ENCODE measurements at regions not wholly inside any gene's neighbourhood (a gene's known extent, or its start where the extent isn't known, plus 50 kb on each side); places are given as distances from the start of the nearest gene placed in this dataset.

DNA sequence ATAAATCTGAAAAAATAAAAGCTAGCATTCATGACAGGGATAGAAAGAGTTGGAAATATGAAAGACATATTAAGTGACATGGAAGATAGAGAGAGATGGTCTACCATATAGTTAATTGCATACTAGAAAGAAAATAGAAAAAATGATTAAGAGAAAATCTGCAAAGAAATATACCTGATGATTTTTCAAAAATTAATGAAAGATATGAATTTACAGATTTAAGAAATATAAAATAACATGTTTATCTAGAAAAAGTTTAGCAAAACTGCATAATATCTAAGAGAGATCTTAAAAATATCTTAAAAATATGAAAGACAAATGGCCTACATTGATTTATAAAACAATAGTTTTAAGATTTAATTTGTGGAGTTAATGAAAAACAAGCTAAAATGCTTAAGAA, 219.1 kb upstream of the RPS23 start:
- Histone ChIP-seq H3K9me3 (no peaks in the 10 kb centered on the region), H3K4me3 (no peak overlapping the region), H3K27ac (no peak overlapping the region), H3K27me3 (no peaks in the 10 kb centered on the region), H3K36me3 (no peaks in the 10 kb centered on the region), H3K4me1 (no peaks in the 10 kb centered on the region)
- ATAC-seq (ENCODE audit: low FRiP score in 2 of 2), result no peak
- no peak for DNase-seq
- no peak for TF ChIP-seq POLR2AphosphoS5 (IDR thresholded peaks at IDR 0.05)
- no peak for TF ChIP-seq EP300 (IDR thresholded peaks at IDR 0.05)
- TF ChIP-seq, protein P1, sequence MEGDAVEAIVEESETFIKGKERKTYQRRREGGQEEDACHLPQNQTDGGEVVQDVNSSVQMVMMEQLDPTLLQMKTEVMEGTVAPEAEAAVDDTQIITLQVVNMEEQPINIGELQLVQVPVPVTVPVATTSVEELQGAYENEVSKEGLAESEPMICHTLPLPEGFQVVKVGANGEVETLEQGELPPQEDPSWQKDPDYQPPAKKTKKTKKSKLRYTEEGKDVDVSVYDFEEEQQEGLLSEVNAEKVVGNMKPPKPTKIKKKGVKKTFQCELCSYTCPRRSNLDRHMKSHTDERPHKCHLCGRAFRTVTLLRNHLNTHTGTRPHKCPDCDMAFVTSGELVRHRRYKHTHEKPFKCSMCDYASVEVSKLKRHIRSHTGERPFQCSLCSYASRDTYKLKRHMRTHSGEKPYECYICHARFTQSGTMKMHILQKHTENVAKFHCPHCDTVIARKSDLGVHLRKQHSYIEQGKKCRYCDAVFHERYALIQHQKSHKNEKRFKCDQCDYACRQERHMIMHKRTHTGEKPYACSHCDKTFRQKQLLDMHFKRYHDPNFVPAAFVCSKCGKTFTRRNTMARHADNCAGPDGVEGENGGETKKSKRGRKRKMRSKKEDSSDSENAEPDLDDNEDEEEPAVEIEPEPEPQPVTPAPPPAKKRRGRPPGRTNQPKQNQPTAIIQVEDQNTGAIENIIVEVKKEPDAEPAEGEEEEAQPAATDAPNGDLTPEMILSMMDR (IDR thresholded peaks at IDR 0.05), result no peak
- TF ChIP-seq POLR2A (IDR thresholded peaks at IDR 0.05), result no peak

GRCh38 chr5:82494942-82495341, 216.8 kb upstream of the RPS23 start:
- H3K36me3 ChIP-seq, result no peaks in the 10 kb centered on the region
- H3K9me3 ChIP-seq, result no peaks in the 10 kb centered on the region
- DNase-seq, result no peak
- ATAC-seq (ENCODE audit: low FRiP score in 2 of 2), result no peak
- no peaks in the 10 kb centered on the region for H3K27me3 ChIP-seq
- H3K27ac ChIP-seq, result no peak overlapping the region
- H3K4me1 ChIP-seq, result no peaks in the 10 kb centered on the region
- H3K4me3 ChIP-seq, result no peak overlapping the region
- no peak for TF ChIP-seq POLR2AphosphoS5 (IDR thresholded peaks at IDR 0.05)
- TF ChIP-seq, protein P1 (IDR thresholded peaks at IDR 0.05), result peak in 2 of 6 experiments; percentile 6 to 12

DNA sequence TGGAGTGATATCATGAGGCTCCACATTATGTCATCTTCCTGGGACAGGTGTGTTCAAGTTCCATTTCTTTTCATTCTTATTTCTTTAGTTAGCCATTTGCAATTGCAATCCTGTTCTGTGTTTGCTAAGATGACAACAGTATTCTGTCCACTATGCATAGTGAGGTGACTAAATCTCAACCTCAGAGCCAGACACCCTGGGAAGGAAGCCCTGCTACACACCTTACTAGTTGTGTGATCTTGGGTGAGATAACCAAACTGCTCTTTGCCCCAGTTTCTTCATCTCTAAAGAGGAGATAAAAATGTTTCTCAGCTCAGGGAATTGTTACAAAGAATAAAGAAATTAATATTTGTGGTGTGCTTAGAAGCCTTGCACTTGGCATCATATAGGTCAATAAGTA, 215.1 kb upstream of the RPS23 start:
- ATAC-seq (ENCODE audit: low FRiP score in 2 of 2), result no peak
- Histone ChIP-seq H3K27me3 (no peaks in the 10 kb centered on the region), H3K27ac (no peak overlapping the region), H3K4me3 (no peak overlapping the region), H3K9me3 (no peaks in the 10 kb centered on the region), H3K4me1 (no peaks in the 10 kb centered on the region), H3K36me3 (no peaks in the 10 kb centered on the region)
- no peak for TF ChIP-seq POLR2AphosphoS5 (IDR thresholded peaks at IDR 0.05)
- TF ChIP-seq EP300 (IDR thresholded peaks at IDR 0.05), result no peak
- DNase-seq, result no peak

GRCh38 chr5:82491397-82491796, 213.2 kb upstream of the RPS23 start:
- DNase-seq (no peak), ATAC-seq (ENCODE audit: low FRiP score in 2 of 2) (no peak)
- no peak for TF ChIP-seq EP300 (IDR thresholded peaks at IDR 0.05)
- no peak for TF ChIP-seq POLR2A (IDR thresholded peaks at IDR 0.05)
- TF ChIP-seq POLR2AphosphoS5 (IDR thresholded peaks at IDR 0.05), result no peak
- TF ChIP-seq, protein P1 (IDR thresholded peaks at IDR 0.05), result no peak
- no peak overlapping the region for H3K27ac ChIP-seq
- WGBS, 2 donors, result 81 to 88% methylated on average over 1 of the region's 1 CpG
- no peak overlapping the region for H3K4me3 ChIP-seq
- no peaks in the 10 kb centered on the region for H3K4me1 ChIP-seq
- H3K27me3 ChIP-seq, result no peaks in the 10 kb centered on the region
- no peaks in the 10 kb centered on the region for H3K36me3 ChIP-seq
- no peaks in the 10 kb centered on the region for H3K9me3 ChIP-seq

DNA sequence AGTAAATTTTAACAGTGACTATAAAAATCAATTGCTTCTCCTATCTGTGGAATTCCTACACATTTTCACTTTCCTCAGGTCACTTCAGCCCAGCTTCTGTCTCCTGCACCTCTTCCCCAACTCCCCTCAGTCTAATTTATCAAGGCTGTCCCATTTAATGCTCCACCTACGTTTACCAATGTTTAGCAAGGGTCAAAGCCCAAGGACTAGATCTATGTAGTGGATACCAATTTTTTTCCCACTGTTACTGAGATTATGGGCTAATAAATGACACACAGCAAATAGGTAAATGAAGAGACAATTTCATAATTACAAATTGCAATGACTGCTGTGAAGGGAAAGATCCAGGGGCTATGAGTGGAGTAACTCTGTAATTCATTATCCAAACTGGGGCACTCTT, 211.5 kb upstream of the RPS23 start:
- DNase-seq (no peak), ATAC-seq (ENCODE audit: low FRiP score in 2 of 2) (no peak)
- TF ChIP-seq EP300 (IDR thresholded peaks at IDR 0.05) (no peak), POLR2A (IDR thresholded peaks at IDR 0.05) (no peak), POLR2AphosphoS5 (IDR thresholded peaks at IDR 0.05) (no peak)
- TF ChIP-seq, protein P1 (IDR thresholded peaks at IDR 0.05), result no peak

More for the DNA sequence above, 211.5 kb upstream of the RPS23 start:
- no peak overlapping the region for H3K4me3 ChIP-seq
- H3K27me3 ChIP-seq, result no peaks in the 10 kb centered on the region
- no peaks in the 10 kb centered on the region for H3K4me1 ChIP-seq
- no peaks in the 10 kb centered on the region for H3K9me3 ChIP-seq
- H3K36me3 ChIP-seq, result no peaks in the 10 kb centered on the region
- WGBS, 2 donors, result 68 to 73% methylated on average over 1 of the region's 1 CpG
- no peak overlapping the region for H3K27ac ChIP-seq

Measured in upper lobe of left lung (tissue), 6 donors.